ENCODE measurements at regions not wholly inside any gene's neighbourhood (a gene's known extent, or its start where the extent isn't known, plus 50 kb on each side); places are given as distances from the start of the nearest gene placed in this dataset.

DNA sequence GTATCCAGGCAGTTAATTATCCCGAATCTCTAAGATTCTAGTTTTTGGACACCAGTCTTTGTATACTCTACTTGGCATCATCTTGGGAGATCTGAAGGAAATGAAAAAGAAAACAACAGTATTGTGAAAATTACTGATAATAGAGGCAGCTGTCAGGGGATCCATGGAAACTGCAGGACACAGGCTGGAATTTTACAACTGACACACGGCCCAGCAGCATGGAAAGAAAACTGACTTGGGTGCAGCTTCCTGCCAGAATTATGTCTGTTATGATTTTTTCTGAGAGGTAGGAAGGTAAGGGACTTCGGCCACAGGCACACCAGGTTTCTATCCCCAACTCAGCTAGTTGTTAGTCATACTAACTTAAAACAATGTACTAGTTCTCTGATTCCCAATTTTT is 57.7 kb upstream of the ERBB4 start:
- DNase-seq = no peak

DNA sequence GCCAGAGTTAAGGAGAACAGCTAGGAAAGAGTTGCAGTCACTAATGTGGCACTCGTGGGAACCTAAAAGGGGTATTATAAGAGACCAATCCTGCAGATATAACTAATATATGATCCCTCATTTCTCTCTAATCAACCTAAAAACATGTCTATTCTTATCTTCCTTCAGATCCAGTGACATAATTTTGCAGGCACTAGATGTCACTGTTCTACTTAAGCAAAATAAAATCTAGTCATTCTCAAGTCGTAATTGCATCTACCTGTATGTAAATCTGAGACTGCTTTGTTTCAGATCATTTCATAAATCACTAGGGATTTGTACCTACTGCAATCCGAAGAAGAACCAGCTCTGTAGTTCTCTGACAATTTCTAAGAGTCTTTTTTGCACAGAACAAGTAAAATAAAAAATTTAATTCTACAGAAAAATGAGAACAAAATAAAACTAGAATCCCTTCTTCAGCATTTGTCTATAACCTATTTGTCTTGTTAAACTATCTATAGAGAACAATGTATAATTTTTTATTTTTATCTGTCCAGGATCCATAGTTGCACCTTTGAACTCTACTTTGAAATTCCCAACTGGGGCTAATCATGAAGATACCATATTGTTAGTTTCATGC is 56.5 kb upstream of the ERBB4 start:
- no peak for DNase-seq

DNA sequence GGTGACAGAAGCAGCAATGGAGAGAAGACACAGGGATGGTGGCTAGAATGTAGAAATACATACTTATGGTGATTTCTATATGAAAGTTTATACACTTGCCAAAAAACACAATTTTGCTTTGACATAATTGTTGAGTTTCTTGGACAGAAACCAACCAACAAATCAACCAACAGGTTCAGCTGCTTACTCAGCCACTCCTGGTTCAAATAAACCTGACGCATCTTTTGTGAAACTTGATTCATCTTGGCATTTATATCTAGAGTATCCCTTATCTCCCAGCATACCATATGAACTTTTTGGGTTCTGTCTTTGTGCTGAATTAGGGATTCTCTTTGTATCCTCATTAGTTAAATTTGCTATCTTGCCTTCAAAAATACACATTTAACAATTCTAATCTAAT is 54.1 kb upstream of the ERBB4 start:
- no peak for DNase-seq

Measured in stimulated activated CD4-positive, alpha-beta T cell treated with anti-CD3 and anti-CD28 coated beads, Interleukin-2, amount 100 ng/mL, for 24 hours (primary cell).